GM10266 (cell line): ENCODE measurements at regions not wholly inside any gene's neighbourhood (a gene's known extent, or its start where the extent isn't known, plus 50 kb on each side); places are given as distances from the start of the nearest gene placed in this dataset.

ENCODE experiments used
- DNase-seq: peaks from one replicate; pipeline ENCODE4 v3.0.0; 2012; ENCODE audit errors: extremely low spot score
- CTCF ChIP-seq: IDR thresholded peaks from 2 replicates; pipeline ENCODE4 v1.5.1; 2012; ENCODE audit warnings: mild to moderate bottlenecking, low read depth; ENCODE audit not compliant: control insufficient read depth, insufficient read depth; ENCODE audit errors: missing control alignments

- DNase-seq = no peak
- TF ChIP-seq CTCF = no peak
Observed at GRCh38 chr2:129755786-129756185, 223.7 kb upstream of the RAB6C start.

- no peak for DNase-seq
- TF ChIP-seq CTCF = no peak
Observed at GRCh38 chr2:129756276-129756675, 223.2 kb upstream of the RAB6C start.

GRCh38 chr2:129757366-129757914 is 222.0 kb upstream of the RAB6C start:
- DNase-seq = no peak
- TF ChIP-seq CTCF = no peak

GRCh38 chr2:129757915-129758783 is 221.3 kb upstream of the RAB6C start:
- DNase-seq = no peak
- TF ChIP-seq CTCF = no peak

- no peak for TF ChIP-seq CTCF
- DNase-seq = no peak
Observed at GRCh38 chr2:129758784-129759471, 220.5 kb upstream of the RAB6C start.

- DNase-seq = no peak
- no peak for TF ChIP-seq CTCF
Observed at GRCh38 chr2:129759472-129760010, 219.9 kb upstream of the RAB6C start.
